H9 (cell line): ENCODE measurements at regions not wholly inside any gene's neighbourhood (a gene's known extent, or its start where the extent isn't known, plus 50 kb on each side); places are given as distances from the start of the nearest gene placed in this dataset.

Experiments
- DNase-seq: peaks from one replicate; pipeline ENCODE4 v3.0.0-alpha.2; 2017
- H2AFZ ChIP-seq: one replicate; pipeline ENCODE4 v1.6.1; 2013; ENCODE audit warnings: mild to moderate bottlenecking, low read length, control low read depth, moderate library complexity
- H2AK5ac ChIP-seq: 2 replicates; pipeline ENCODE4 v1.6.1; 2013; ENCODE audit warnings: low read length, control low read depth, mixed read lengths; ENCODE audit not compliant: insufficient read length
- H2BK120ac ChIP-seq: one replicate; pipeline ENCODE4 v1.6.1; 2013; ENCODE audit warnings: low read depth, mild to moderate bottlenecking, low read length, control low read depth, inconsistent platforms; ENCODE audit not compliant: poor library complexity, severe bottlenecking
- H2BK12ac ChIP-seq: 2 replicates; pipeline ENCODE4 v1.6.1; 2013; ENCODE audit warnings: low read length, control low read depth, mixed read lengths, low read depth; ENCODE audit not compliant: insufficient read length
- H2BK15ac ChIP-seq: 2 replicates; pipeline ENCODE4 v1.6.1; 2013; ENCODE audit warnings: low read depth, low read length, control low read depth
- H2BK20ac ChIP-seq: one replicate; pipeline ENCODE4 v1.6.1; 2013; ENCODE audit warnings: low read depth, mild to moderate bottlenecking, low read length, control low read depth, inconsistent platforms; ENCODE audit not compliant: poor library complexity, severe bottlenecking
- H2BK5ac ChIP-seq: 2 replicates; pipeline ENCODE4 v1.6.1; 2013; ENCODE audit warnings: low read length, control low read depth, mixed read lengths; ENCODE audit not compliant: insufficient read length
- H3K14ac ChIP-seq: 2 replicates; pipeline ENCODE4 v1.6.1; 2013; ENCODE audit warnings: low read length, control low read depth; ENCODE audit not compliant: insufficient read depth
- H3K18ac ChIP-seq: 2 replicates; pipeline ENCODE4 v1.6.1; 2013; ENCODE audit warnings: low read depth, mild to moderate bottlenecking, mixed read lengths, low read length, control low read depth; ENCODE audit not compliant: insufficient read length
- H3K23ac ChIP-seq: 2 replicates; pipeline ENCODE4 v1.6.1; 2013; ENCODE audit warnings: low read length, control low read depth, mixed read lengths, low read depth; ENCODE audit not compliant: insufficient read length
- H3K23me2 ChIP-seq: 2 replicates; pipeline ENCODE4 v1.6.1; 2013; ENCODE audit warnings: low read depth, mild to moderate bottlenecking, mixed read lengths, low read length, control low read depth; ENCODE audit not compliant: insufficient read length, poor library complexity, severe bottlenecking
- H3K27ac ChIP-seq: 2 replicates; pipeline ENCODE4 v1.5.1; 2013; ENCODE audit warnings: low read length, control low read depth, mixed read lengths, low read depth; ENCODE audit not compliant: insufficient read length
- H3K27me3 ChIP-seq: 2 replicates; pipeline ENCODE4 v1.6.1; 2013; ENCODE audit warnings: low read length, control low read depth, inconsistent platforms; ENCODE audit not compliant: insufficient read depth
- H3K4ac ChIP-seq: 2 replicates; pipeline ENCODE4 v1.6.1; 2013; ENCODE audit warnings: low read depth, mild to moderate bottlenecking, control low read depth, inconsistent platforms, low read length, moderate library complexity
- H3K4me1 ChIP-seq: 2 replicates; pipeline ENCODE4 v1.6.1; 2013; ENCODE audit warnings: low read length, control low read depth, inconsistent platforms; ENCODE audit not compliant: insufficient read depth
- H3K4me2 ChIP-seq: 2 replicates; pipeline ENCODE4 v1.6.1; 2013; ENCODE audit warnings: low read length, control low read depth, mixed read lengths; ENCODE audit not compliant: insufficient read length, insufficient read depth
- H3K56ac ChIP-seq: 2 replicates; pipeline ENCODE4 v1.6.1; 2013; ENCODE audit warnings: low read depth, mild to moderate bottlenecking, mixed read lengths, low read length, control low read depth; ENCODE audit not compliant: insufficient read length
- H3K79me1 ChIP-seq: 2 replicates; pipeline ENCODE4 v1.6.1; 2013; ENCODE audit warnings: low read depth, mild to moderate bottlenecking, moderate library complexity, low read length, control low read depth, inconsistent platforms; ENCODE audit not compliant: insufficient read depth, poor library complexity, severe bottlenecking
- H3K79me2 ChIP-seq: 2 replicates; pipeline ENCODE4 v1.6.1; 2013; ENCODE audit warnings: low read length, control low read depth, inconsistent platforms; ENCODE audit not compliant: insufficient read depth
- H3K9ac ChIP-seq: 2 replicates; pipeline ENCODE4 v1.6.1; 2013; ENCODE audit warnings: low read length, control low read depth, mixed read lengths; ENCODE audit not compliant: insufficient read length; ENCODE audit errors: extremely low read depth
- H3K9me3 ChIP-seq: one replicate; pipeline ENCODE4 v1.6.1; 2013; ENCODE audit warnings: low read depth, low read length, inconsistent platforms; ENCODE audit not compliant: control insufficient read depth
- H3T11ph ChIP-seq: one replicate; pipeline ENCODE4 v1.6.1; 2013; ENCODE audit warnings: mild to moderate bottlenecking, low read length, control low read depth, inconsistent platforms
- H4K20me1 ChIP-seq: one replicate; pipeline ENCODE4 v1.6.1; 2013; ENCODE audit not compliant: control insufficient read depth, insufficient read length, insufficient read depth
- H4K5ac ChIP-seq: 2 replicates; pipeline ENCODE4 v1.6.1; 2013; ENCODE audit warnings: low read depth, mild to moderate bottlenecking, mixed read lengths, low read length, control low read depth; ENCODE audit not compliant: insufficient read length
- H4K8ac ChIP-seq: replicated peaks from 2 replicates; pipeline ENCODE4 v1.6.1; 2013; ENCODE audit warnings: low read length, control low read depth, mixed read lengths, low read depth; ENCODE audit not compliant: insufficient read length
- H4K91ac ChIP-seq: 2 replicates; pipeline ENCODE4 v1.6.1; 2013; ENCODE audit warnings: low read depth, mild to moderate bottlenecking, moderate library complexity, mixed read lengths, low read length, control low read depth; ENCODE audit not compliant: insufficient read length
- H3K27ac Mint-ChIP-seq, 3 experiments: 2 replicates in 2 of 3; 3 replicates in 1 of 3; pipeline ENCODE4 v1.8.0; 2020 to 2021; ENCODE audit warnings: mixed read lengths in 3 of 3, mild to moderate bottlenecking in 1 of 3, moderate library complexity in 1 of 3
- H3K27me3 Mint-ChIP-seq: 2 replicates; pipeline ENCODE4 v1.8.0; 2021; ENCODE audit warnings: low read depth, mild to moderate bottlenecking, moderate library complexity, mixed read lengths
- H3K36me3 Mint-ChIP-seq, 3 experiments: 2 replicates in 2 of 3; 3 replicates in 1 of 3; pipeline ENCODE4 v1.8.0; 2020 to 2021; ENCODE audit warnings: low read depth in 3 of 3, mixed read lengths in 3 of 3; ENCODE audit not compliant: insufficient read depth in 1 of 3
- H3K4me1 Mint-ChIP-seq, 2 experiments: 2 replicates each; pipeline ENCODE4 v1.8.0; 2020; ENCODE audit warnings: mixed read lengths in 2 of 2
- H3K4me3 Mint-ChIP-seq, 2 experiments: 2 replicates in 1 of 2; 3 replicates in 1 of 2; pipeline ENCODE4 v1.8.0; 2020 to 2021; ENCODE audit warnings: mild to moderate bottlenecking in 2 of 2, mixed read lengths in 2 of 2, moderate library complexity in 1 of 2
- H3K9me3 Mint-ChIP-seq, 2 experiments: 2 replicates in 1 of 2; 3 replicates in 1 of 2; pipeline ENCODE4 v1.8.0; 2020; ENCODE audit warnings: mild to moderate bottlenecking in 2 of 2, mixed read lengths in 2 of 2, moderate library complexity in 1 of 2
- CTCF ChIP-seq: fragments of 200-600 bp; sonication (generic); conservative IDR thresholded peaks from 3 replicates; pipeline ENCODE4 v1.8.0; 2021; ENCODE audit warnings: antibody characterized with exemption, mild to moderate bottlenecking
- WGBS: extraction: QIAGEN DNeasy Blood & Tissue Kit; methylation state at CpG from one replicate; pipeline ENCODE4 v1.1.7; 2013; ENCODE audit warnings: missing lambda C conversion rate, low lambda C conversion rate, mixed read lengths; ENCODE audit not compliant: insufficient read length; ENCODE audit errors: extremely low coverage; 5-methylcytosine and 5-hydroxymethylcytosine counted together

- no peak overlapping the region for H3K56ac ChIP-seq
- no peak overlapping the region for H3K27ac ChIP-seq
- H4K20me1 ChIP-seq, result no peaks in the 10 kb centered on the region
- H2BK120ac ChIP-seq, result no peak overlapping the region
- TF ChIP-seq CTCF, result no peak
- no peaks in the 10 kb centered on the region for H3K79me2 ChIP-seq
- H3K14ac ChIP-seq, result no peak overlapping the region
- no peak overlapping the region for H2AFZ ChIP-seq
- H3T11ph ChIP-seq, result no peak overlapping the region
- Mint-ChIP-seq H3K4me3 (no peak overlapping the region), H3K9me3 (peaks cover 57 to 74% of the 10 kb centered on the region in 2 experiments), H3K4me1 (no peaks in the 10 kb centered on the region), H3K36me3 (no peaks in the 10 kb centered on the region; a peak in 1 of 7 replicates), H3K27ac (no peak overlapping the region), H3K27me3 (no peaks in the 10 kb centered on the region)
- H4K5ac ChIP-seq, result no peak overlapping the region
- no peak overlapping the region for H4K91ac ChIP-seq
- H3K9me3 ChIP-seq, result peaks cover 17% of the 10 kb centered on the region
- H3K4me2 ChIP-seq, result no peak overlapping the region
- no peak overlapping the region for H3K23ac ChIP-seq
- H3K18ac ChIP-seq, result no peak overlapping the region
- no peaks in the 10 kb centered on the region for H3K79me1 ChIP-seq
- no peaks in the 10 kb centered on the region for H3K23me2 ChIP-seq
- H2BK12ac ChIP-seq, result no peak overlapping the region
- DNase-seq, result no peak
- no peaks in the 10 kb centered on the region for H3K27me3 ChIP-seq
- H2BK15ac ChIP-seq, result no peak overlapping the region
- no peak overlapping the region for H3K9ac ChIP-seq
- no peak overlapping the region for H2BK20ac ChIP-seq
- H4K8ac ChIP-seq, result no peak overlapping the region
- H2AK5ac ChIP-seq, result no peak overlapping the region
- no peak overlapping the region for H3K4ac ChIP-seq
- H3K4me1 ChIP-seq, result no peaks in the 10 kb centered on the region
- no peak overlapping the region for H2BK5ac ChIP-seq
- no CpG with 5 or more reads among the region's 1 CpG for WGBS
Observed at GRCh38 chrX:27321632-27322031, 141.5 kb downstream of the PPP4R3C start.
